SU-DHL-6 (cell line): ENCODE measurements at regions not wholly inside any gene's neighbourhood (a gene's known extent, or its start where the extent isn't known, plus 50 kb on each side); places are given as distances from the start of the nearest gene placed in this dataset.

Experiments used
- H2AFZ ChIP-seq: fragments of 200-600 bp; sonication (generic); 2 replicates; pipeline ENCODE4 v1.6.1; 2014; ENCODE audit warnings: low read depth, mild to moderate bottlenecking, moderate library complexity, mixed read lengths, antibody characterized with exemption, low read length; ENCODE audit not compliant: severe bottlenecking
- H3F3A ChIP-seq: fragments of 200-600 bp; shearing (Covaris generic); 2 replicates; pipeline ENCODE4 v1.6.0; 2016; ENCODE audit warnings: antibody characterized with exemption, mild to moderate bottlenecking; ENCODE audit not compliant: insufficient read depth
- H3K27ac ChIP-seq: fragments of 200-600 bp; sonication (generic); 2 replicates; pipeline ENCODE4 v1.5.1; 2016; ENCODE audit warnings: low read depth, mild to moderate bottlenecking, low read length, moderate library complexity, mixed read lengths
- H3K27me3 ChIP-seq: fragments of 200-600 bp; sonication (generic), shearing (Covaris generic); 2 replicates; pipeline ENCODE4 v1.6.0; 2014; ENCODE audit warnings: mild to moderate bottlenecking, low read length
- H3K36me3 ChIP-seq: fragments of 200-600 bp; sonication (generic); 2 replicates; pipeline ENCODE4 v1.6.1; 2014; ENCODE audit warnings: mild to moderate bottlenecking, low read length, mixed read lengths
- H3K4me2 ChIP-seq: fragments of 300-600, 200-600 bp; shearing (Covaris generic), sonication (generic); 2 replicates; pipeline ENCODE4 v1.6.0; 2014; ENCODE audit warnings: low read length, low read depth, mild to moderate bottlenecking; ENCODE audit not compliant: poor library complexity, severe bottlenecking
- H3K4me3 ChIP-seq: fragments of 200-600 bp; sonication (generic); 2 replicates; pipeline ENCODE4 v1.5.1; 2014; ENCODE audit warnings: antibody characterized with exemption, low read length, mild to moderate bottlenecking, mixed read lengths; ENCODE audit not compliant: insufficient read depth, poor library complexity, severe bottlenecking
- H3K79me2 ChIP-seq: fragments of 200-600 bp; sonication (generic); 2 replicates; pipeline ENCODE4 v1.6.1; 2014; ENCODE audit warnings: mild to moderate bottlenecking, low read length, moderate library complexity; ENCODE audit not compliant: insufficient read depth
- H3K9ac ChIP-seq: fragments of 200-600 bp; sonication (generic); 2 replicates; pipeline ENCODE4 v1.7.0; 2014; ENCODE audit warnings: mild to moderate bottlenecking, low read length
- H3K9me2 ChIP-seq: fragments of 200-600 bp; sonication (generic); replicated peaks from 2 replicates; pipeline ENCODE4 v1.6.1; 2014; ENCODE audit warnings: low read length; ENCODE audit not compliant: insufficient read depth
- H3K9me3 ChIP-seq: fragments of 200-600 bp; sonication (generic); 2 replicates; pipeline ENCODE4 v1.6.1; 2014; ENCODE audit warnings: low read length, mixed read lengths; ENCODE audit not compliant: insufficient read depth
- H4K20me1 ChIP-seq: fragments of 200-600 bp; sonication (generic); 2 replicates; pipeline ENCODE4 v1.6.1; 2014; ENCODE audit warnings: low read depth, mild to moderate bottlenecking, antibody characterized with exemption, low read length, moderate library complexity, mixed read lengths
- CTCF ChIP-seq: fragments of 200-600 bp; sonication (generic); IDR thresholded peaks from one replicate; pipeline ENCODE4 v1.5.1; 2017; ENCODE audit warnings: antibody characterized with exemption, mild to moderate bottlenecking, low read length, moderate library complexity; ENCODE audit not compliant: insufficient read depth, poor library complexity, severe bottlenecking
- EZH2phosphoT487 ChIP-seq: fragments of 200-600 bp; sonication (generic), shearing (Covaris generic); conservative IDR thresholded peaks from 2 replicates; pipeline ENCODE4 v1.6.1; 2018; ENCODE audit warnings: mild to moderate bottlenecking, antibody characterized with exemption, low read length, moderate library complexity, mixed read lengths

GRCh38 chr12:66964629-66965028, 285.8 kb upstream of the GRIP1 start:
- TF ChIP-seq CTCF = no peak
- no peak for TF ChIP-seq EZH2phosphoT487

GRCh38 chr12:66965621-66966020, 286.7 kb upstream of the GRIP1 start:
- H3K27me3 ChIP-seq = no peaks in the 10 kb centered on the region
- H3K27ac ChIP-seq = no peak overlapping the region
- H3K36me3 ChIP-seq = no peaks in the 10 kb centered on the region
- H4K20me1 ChIP-seq = no peaks in the 10 kb centered on the region
- TF ChIP-seq EZH2phosphoT487 = no peak
- no peak for TF ChIP-seq CTCF
- H3K79me2 ChIP-seq = no peaks in the 10 kb centered on the region
- no peak overlapping the region for H3K4me3 ChIP-seq
- H3K9me2 ChIP-seq = no peaks in the 10 kb centered on the region
- H3K9ac ChIP-seq = no peak overlapping the region
- H3K4me2 ChIP-seq = no peak overlapping the region
- no peaks in the 10 kb centered on the region for H3K9me3 ChIP-seq
- H3F3A ChIP-seq = no peaks in the 10 kb centered on the region
- no peak overlapping the region for H2AFZ ChIP-seq

More at GRCh38 chr12:66964629-66965028, 285.8 kb upstream of the GRIP1 start:
- H3K79me2 ChIP-seq = no peaks in the 10 kb centered on the region
- H3K4me2 ChIP-seq = no peak overlapping the region
- no peak overlapping the region for H3K4me3 ChIP-seq
- no peaks in the 10 kb centered on the region for H3F3A ChIP-seq
- H2AFZ ChIP-seq = no peak overlapping the region
- no peaks in the 10 kb centered on the region for H3K9me3 ChIP-seq
- no peaks in the 10 kb centered on the region for H3K9me2 ChIP-seq
- no peak overlapping the region for H3K27ac ChIP-seq
- no peaks in the 10 kb centered on the region for H4K20me1 ChIP-seq
- H3K9ac ChIP-seq = no peak overlapping the region
- H3K27me3 ChIP-seq = no peaks in the 10 kb centered on the region
- no peaks in the 10 kb centered on the region for H3K36me3 ChIP-seq

- H2AFZ ChIP-seq = no peak overlapping the region
- H3K4me2 ChIP-seq = no peak overlapping the region
- no peak overlapping the region for H3K4me3 ChIP-seq
- no peaks in the 10 kb centered on the region for H3K79me2 ChIP-seq
- no peaks in the 10 kb centered on the region for H4K20me1 ChIP-seq
- no peak overlapping the region for H3K9ac ChIP-seq
- no peak for TF ChIP-seq CTCF
- no peak for TF ChIP-seq EZH2phosphoT487
- no peaks in the 10 kb centered on the region for H3K9me3 ChIP-seq
- H3K9me2 ChIP-seq = no peaks in the 10 kb centered on the region
- no peaks in the 10 kb centered on the region for H3F3A ChIP-seq
- no peak overlapping the region for H3K27ac ChIP-seq
- no peaks in the 10 kb centered on the region for H3K27me3 ChIP-seq
- H3K36me3 ChIP-seq = no peaks in the 10 kb centered on the region
These were observed 292.9 kb upstream of the GRIP1 start for GRCh38 chr12:66971816-66972215.

- TF ChIP-seq CTCF = no peak
- no peak for TF ChIP-seq EZH2phosphoT487
- H3K9ac ChIP-seq = no peak overlapping the region
- H3F3A ChIP-seq = no peaks in the 10 kb centered on the region
- H3K9me3 ChIP-seq = no peaks in the 10 kb centered on the region
- H2AFZ ChIP-seq = no peak overlapping the region
- no peaks in the 10 kb centered on the region for H3K36me3 ChIP-seq
- no peak overlapping the region for H3K4me2 ChIP-seq
- no peak overlapping the region for H3K27ac ChIP-seq
- H3K4me3 ChIP-seq = no peak overlapping the region
- no peaks in the 10 kb centered on the region for H3K79me2 ChIP-seq
- H4K20me1 ChIP-seq = no peaks in the 10 kb centered on the region
- no peaks in the 10 kb centered on the region for H3K27me3 ChIP-seq
- H3K9me2 ChIP-seq = no peaks in the 10 kb centered on the region
These were observed 292.6 kb upstream of the CAND1 start for GRCh38 chr12:66976526-66976925.
